A673 (cell line): ENCODE measurements at regions not wholly inside any gene's neighbourhood (a gene's known extent, or its start where the extent isn't known, plus 50 kb on each side); places are given as distances from the start of the nearest gene placed in this dataset.

Experiments
- BruUV-seq: library from RNA; stranded (reverse); fragments of 400-500 nt; replicated peaks from 2 replicates; lab custom pipeline; 2021; lab: Mats Ljungman, UMichigan
- CTCF ChIA-PET: fragments of 300-600 bp; sonication (Branson Sonifier 250); formaldehyde crosslinking; loops from one replicate; lab custom pipeline; 2022; ENCODE audit warnings: antibody characterized with exemption; lab: Charles Lee
- POLR2A ChIA-PET: fragments of 300-600 bp; sonication (Branson Sonifier 250); formaldehyde crosslinking; loops from one replicate; lab custom pipeline; 2022; ENCODE audit warnings: antibody characterized with exemption; ENCODE audit not compliant: low non-redundant PET; lab: Charles Lee
- DNase-seq: peaks from one replicate; pipeline ENCODE4 v3.0.0-alpha.2; 2015; ENCODE audit warnings: low spot score
- H3K27ac ChIP-seq: fragments of 200-600 bp; sonication (generic); 2 replicates; pipeline ENCODE4 v1.5.1; 2016; ENCODE audit warnings: mixed run types, low read depth, mild to moderate bottlenecking, mixed read lengths, antibody characterized with exemption, low read length; ENCODE audit not compliant: poor library complexity, severe bottlenecking
- H3K27me3 ChIP-seq: fragments of 200-600 bp; sonication (generic); replicated peaks from 2 replicates; pipeline ENCODE4 v1.6.1; 2017; ENCODE audit warnings: mixed run types, low read depth, mild to moderate bottlenecking, mixed read lengths, antibody characterized with exemption, low read length; ENCODE audit not compliant: insufficient read depth, poor library complexity
- H3K36me3 ChIP-seq: fragments of 200-600 bp; sonication (generic); 2 replicates; pipeline ENCODE4 v1.6.1; 2016; ENCODE audit warnings: mixed run types, mild to moderate bottlenecking, mixed read lengths, antibody characterized with exemption, low read length; ENCODE audit not compliant: insufficient read depth, poor library complexity, severe bottlenecking
- H3K4me1 ChIP-seq: fragments of 200-600 bp; sonication (generic); 2 replicates; pipeline ENCODE4 v1.6.1; 2017; ENCODE audit warnings: mixed run types, mild to moderate bottlenecking, mixed read lengths, antibody characterized with exemption, low read length; ENCODE audit not compliant: insufficient read depth, poor library complexity, severe bottlenecking
- H3K4me3 ChIP-seq: fragments of 200-600 bp; sonication (generic); 2 replicates; pipeline ENCODE4 v1.5.1; 2016; ENCODE audit warnings: low read depth, mixed run types, mild to moderate bottlenecking, mixed read lengths, low read length; ENCODE audit not compliant: poor library complexity, severe bottlenecking
- H3K9me3 ChIP-seq: fragments of 200-600 bp; sonication (generic); 2 replicates; pipeline ENCODE4 v1.6.1; 2016; ENCODE audit warnings: mixed run types, low read depth, mild to moderate bottlenecking, mixed read lengths, antibody characterized with exemption, low read length; ENCODE audit not compliant: poor library complexity, severe bottlenecking
- CTCF ChIP-seq: fragments of 300-800, 200-600 bp; sonication (generic); conservative IDR thresholded peaks from 2 replicates; pipeline ENCODE4 v1.5.1; 2017; ENCODE audit warnings: low read depth, mild to moderate bottlenecking, antibody characterized with exemption, low read length, moderate library complexity, mixed read lengths
- EZH2 ChIP-seq: fragments of 200-600 bp; sonication (generic); IDR thresholded peaks from 2 replicates; pipeline ENCODE4 v1.6.1; 2017; ENCODE audit warnings: borderline replicate concordance, low read depth, mild to moderate bottlenecking, mixed read lengths, antibody characterized with exemption, low read length; ENCODE audit not compliant: poor library complexity, severe bottlenecking
- intact Hi-C: fragments of 100-400 bp; cut with micrococcal nuclease; formaldehyde crosslinking; loops from one replicate; pipeline ENCODE4 v1.10.0; 2022; ENCODE audit not compliant: unreplicated experiment

- ChIA-PET CTCF (no interaction called here), POLR2A (no interaction called here)
- BruUV-seq = no TSS peak
- DNase-seq = no peak
- no peaks in the 10 kb centered on the region for H3K36me3 ChIP-seq
- intact Hi-C loops = no loop called here
- TF ChIP-seq EZH2 (no peak), CTCF (no peak)
- no peak overlapping the region for H3K27ac ChIP-seq
- H3K9me3 ChIP-seq = no peaks in the 10 kb centered on the region
- H3K27me3 ChIP-seq = peaks cover 49% of the 10 kb centered on the region
- no peaks in the 10 kb centered on the region for H3K4me1 ChIP-seq
- H3K4me3 ChIP-seq = no peak overlapping the region
Observed at GRCh38 chr18:47720741-47721140, 209.7 kb downstream of the SMAD2 start.

- no TSS peak for BruUV-seq
- Histone ChIP-seq H3K9me3 (no peaks in the 10 kb centered on the region), H3K4me3 (no peak overlapping the region), H3K27ac (no peak overlapping the region), H3K36me3 (no peaks in the 10 kb centered on the region), H3K27me3 (peaks cover 42% of the 10 kb centered on the region), H3K4me1 (no peaks in the 10 kb centered on the region)
- ChIA-PET CTCF (no interaction called here), POLR2A (no interaction called here)
- intact Hi-C loops = no loop called here
- no peak for DNase-seq
- TF ChIP-seq EZH2 (no peak), CTCF (no peak)
Observed at GRCh38 chr18:47719096-47719780, 211.2 kb downstream of the SMAD2 start.

GRCh38 chr18:47718646-47719045 is 211.8 kb downstream of the SMAD2 start:
- POLR2A ChIA-PET = no interaction called here
- TF ChIP-seq EZH2 = no peak
- no peaks in the 10 kb centered on the region for H3K4me1 ChIP-seq
- no TSS peak for BruUV-seq
- H3K9me3 ChIP-seq = no peaks in the 10 kb centered on the region
- intact Hi-C loops = no loop called here
- no peaks in the 10 kb centered on the region for H3K36me3 ChIP-seq
- H3K4me3 ChIP-seq = no peak overlapping the region
- no peak for DNase-seq
- CTCF ChIA-PET = no interaction called here
- H3K27ac ChIP-seq = no peak overlapping the region
- peaks cover 36% of the 10 kb centered on the region for H3K27me3 ChIP-seq

GRCh38 chr18:47717257-47717656 is 213.2 kb downstream of the SMAD2 start:
- intact Hi-C loops = no loop called here
- DNase-seq = no peak
- ChIA-PET CTCF (no interaction called here), POLR2A (no interaction called here)
- Histone ChIP-seq H3K36me3 (no peaks in the 10 kb centered on the region), H3K9me3 (no peaks in the 10 kb centered on the region), H3K4me1 (no peaks in the 10 kb centered on the region), H3K27me3 (peaks cover 27% of the 10 kb centered on the region), H3K27ac (no peak overlapping the region), H3K4me3 (no peak overlapping the region)
- TF ChIP-seq CTCF = no peak
- no peak for TF ChIP-seq EZH2
- BruUV-seq = no TSS peak
